ENCODE measurements at regions not wholly inside any gene's neighbourhood (a gene's known extent, or its start where the extent isn't known, plus 50 kb on each side); places are given as distances from the start of the nearest gene placed in this dataset.

DNA sequence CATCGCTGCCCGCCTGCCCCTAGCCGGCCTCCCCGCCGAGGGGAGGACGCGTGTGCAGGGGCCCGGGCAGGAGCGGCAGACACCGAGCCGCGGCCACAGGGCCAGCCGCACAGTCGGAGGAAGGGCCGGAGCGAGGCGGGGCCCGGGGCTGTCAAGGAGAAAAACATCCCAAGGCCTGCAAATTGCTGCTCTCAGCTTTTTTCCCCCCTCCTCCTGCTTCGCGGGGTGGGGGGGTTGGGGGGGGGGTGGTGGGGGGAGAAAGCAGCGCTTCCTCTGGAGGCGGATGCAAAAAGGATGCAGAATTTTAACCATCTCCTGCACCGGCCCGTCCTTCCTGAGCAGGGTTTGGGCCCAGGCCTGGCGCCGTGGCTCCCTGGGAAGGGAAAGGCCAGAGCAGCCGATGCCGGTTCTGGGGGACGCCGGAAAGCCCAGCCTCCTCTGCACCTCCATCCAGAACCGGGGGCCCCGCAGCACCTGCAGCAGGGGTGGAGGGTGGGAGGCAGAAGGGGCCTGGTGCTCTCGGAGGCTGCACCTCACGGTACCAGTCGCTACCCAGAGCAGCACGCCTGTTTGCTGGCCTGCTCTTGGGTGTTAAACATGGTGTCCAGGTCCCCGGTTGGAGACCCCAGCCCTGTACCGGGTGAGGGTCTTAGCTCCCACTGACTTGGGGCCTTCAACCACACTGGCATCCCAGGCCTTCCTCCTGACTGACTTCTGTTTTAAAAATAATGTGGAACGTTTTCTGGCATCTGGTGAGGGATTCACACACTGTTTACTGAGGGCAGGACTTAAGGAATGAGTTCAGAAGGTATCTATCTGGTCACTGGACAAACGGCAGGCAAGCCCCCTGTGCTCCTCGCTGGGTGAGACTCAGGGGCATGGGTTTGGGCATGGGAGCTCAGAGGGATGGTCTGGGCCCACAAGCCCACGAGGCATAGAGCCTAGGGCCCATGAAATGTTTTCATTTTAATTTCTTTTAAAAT lies 77.4 kb upstream of the WNT7B start:
- peak; percentile 89 for DNase-seq (ENCODE audit: low spot score)

DNA sequence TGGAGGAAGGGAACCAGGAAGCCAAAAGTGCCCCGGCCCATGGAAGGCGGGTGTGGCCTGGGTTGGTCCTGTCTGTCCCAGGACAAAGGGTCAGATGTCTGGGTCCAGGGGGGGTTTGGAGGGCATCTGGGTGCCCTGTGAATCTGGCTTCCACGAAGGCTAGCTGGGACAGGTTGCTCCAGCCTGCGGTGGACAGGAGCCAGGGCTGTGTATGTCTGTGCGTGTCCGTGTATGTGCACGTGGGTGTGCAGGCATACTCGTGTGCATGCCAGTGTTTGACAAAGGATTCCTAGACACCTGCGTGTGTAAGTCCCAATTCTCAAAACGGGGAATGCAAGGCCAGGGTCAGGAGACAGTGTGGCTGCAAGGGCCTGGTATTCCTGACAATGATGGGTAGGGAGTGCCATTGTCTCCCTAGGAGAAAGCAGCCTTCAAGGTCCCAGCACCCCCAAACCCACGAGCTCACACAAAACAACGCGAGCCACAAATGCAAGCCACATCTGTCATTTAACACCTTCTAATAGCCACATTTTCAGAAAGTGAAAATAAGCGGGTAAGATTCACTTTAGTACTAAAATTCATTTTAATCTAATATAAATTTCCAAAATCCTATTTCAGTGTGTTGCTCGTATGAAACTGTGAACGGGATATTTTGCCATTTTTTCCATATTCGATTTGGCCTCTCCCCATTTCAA lies 78.4 kb upstream of the WNT7B start:
- DNase-seq (ENCODE audit: low spot score): no peak

DNA sequence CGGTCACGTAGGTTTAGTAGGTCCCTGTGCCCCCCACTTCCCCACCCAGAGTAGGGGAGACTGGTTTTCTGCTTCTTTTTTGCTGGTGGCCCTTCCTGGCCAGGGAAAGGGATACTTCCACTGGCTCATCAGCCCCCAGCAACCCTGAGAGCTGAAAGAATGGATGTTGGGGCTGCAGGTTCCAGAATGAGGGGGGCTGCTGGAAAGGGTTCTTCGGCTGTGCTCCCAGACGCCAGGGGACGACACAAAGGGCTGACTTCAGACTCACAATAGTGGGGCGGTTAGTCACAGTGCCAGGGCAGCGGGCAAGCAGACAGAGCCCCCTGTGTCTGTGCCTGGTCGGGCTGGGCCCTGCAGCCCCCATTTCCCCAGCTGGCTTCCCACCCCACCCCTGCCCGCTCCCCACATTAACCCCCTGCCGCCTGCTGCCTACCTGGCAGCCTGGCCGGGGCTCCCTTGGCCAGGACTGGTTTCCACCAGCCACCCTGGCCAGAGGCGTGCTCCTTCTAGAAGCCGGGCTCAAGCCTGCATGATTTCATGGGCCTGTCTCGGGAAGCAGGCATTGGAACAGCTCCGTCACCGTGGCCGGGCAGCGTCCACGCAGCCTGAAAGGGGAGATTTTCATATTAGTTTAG lies 79.1 kb upstream of the WNT7B start:
- DNase-seq (ENCODE audit: low spot score): peak; percentile 42

DNA sequence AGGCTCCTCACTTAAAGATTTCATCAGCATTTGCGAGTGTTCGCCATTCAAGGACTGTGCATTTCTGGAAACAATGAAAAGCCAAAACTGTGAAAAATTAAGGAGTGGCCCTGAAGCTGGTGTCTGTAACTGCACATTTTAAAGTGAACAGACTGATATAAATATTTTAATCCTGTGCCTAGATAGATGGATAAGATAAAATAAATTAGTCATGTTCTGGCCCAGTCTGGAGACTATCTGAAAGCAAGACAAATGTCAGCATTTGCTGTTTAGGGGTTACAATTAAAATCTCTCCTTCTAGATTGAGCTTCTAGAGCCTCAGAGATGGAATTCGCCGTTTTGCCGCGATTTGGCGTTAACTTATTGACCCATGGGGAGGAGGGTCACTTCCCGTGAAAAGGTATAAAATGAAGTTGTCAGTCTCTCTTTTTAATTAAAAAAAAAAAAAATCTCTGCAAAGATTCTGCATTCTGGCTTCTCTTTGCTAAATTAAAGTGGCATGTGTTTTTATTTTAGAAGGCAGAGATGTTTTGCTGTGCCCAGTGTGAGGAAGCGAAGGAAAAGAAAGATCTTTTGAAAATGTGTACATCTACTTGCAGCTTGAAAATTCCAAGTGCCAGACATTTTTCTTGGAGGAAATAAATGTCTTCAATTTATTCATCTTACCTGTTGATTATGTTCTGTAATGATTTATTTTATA lies 79.7 kb upstream of the WNT7B start:
- DNase-seq (ENCODE audit: low spot score): no peak

DNA sequence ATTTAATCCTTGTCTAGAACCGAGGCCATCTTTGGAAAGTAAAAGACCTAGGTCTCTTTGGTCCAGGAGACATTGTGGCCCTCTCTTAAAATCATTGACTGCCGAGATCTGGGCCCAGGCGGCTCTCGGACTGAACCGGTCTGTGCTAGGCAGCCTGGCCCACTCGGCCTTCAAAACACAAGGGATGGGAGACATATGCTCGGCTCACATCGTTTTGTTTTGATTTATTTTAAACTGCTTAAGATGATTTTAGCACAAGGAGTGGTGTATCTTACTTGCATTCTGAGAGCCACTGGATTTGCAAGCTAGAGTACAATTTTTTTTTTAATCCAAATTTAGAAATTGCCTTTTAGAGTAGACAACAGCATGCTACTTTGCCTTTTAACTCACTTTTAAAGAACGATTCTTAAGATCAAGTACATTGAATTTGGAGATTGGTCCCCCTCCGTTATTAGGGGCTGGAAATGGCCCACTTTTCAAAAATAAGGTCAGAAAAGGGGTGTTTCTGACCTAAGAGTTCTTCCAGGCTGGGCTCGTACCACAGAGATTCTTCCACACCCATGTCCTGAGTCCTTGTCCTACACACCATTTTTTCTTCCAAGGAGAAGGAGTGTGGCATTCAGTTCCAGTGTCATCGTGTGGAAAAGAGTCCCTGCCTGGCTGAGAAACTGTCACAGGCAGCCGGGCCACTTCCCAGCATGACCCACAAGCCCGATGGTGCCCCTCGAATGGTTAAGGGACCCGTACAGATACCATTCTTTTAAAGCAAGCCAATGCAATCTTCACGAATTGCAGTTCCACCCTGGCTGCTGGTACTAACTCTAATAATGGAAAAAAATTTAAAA lies 80.5 kb upstream of the WNT7B start:
- DNase-seq (ENCODE audit: low spot score): no peak

DNA sequence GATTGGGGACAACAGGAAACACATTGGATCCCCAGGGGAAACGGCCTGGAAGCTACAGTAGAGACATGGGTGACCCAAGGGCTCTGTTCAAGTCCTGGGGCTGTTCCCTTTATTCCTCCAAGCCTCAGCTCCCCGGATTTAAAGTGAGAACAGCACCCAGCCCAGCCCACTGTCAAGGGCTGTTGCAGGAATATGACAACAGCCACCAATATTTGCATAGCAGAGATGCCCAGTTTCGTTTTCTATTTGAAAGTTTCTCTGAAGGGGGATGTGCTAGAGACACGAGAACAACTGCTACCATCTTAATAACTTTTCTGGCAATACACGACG lies 81.1 kb upstream of the WNT7B start:
- DNase-seq (ENCODE audit: low spot score): peak; percentile 63

DNA sequence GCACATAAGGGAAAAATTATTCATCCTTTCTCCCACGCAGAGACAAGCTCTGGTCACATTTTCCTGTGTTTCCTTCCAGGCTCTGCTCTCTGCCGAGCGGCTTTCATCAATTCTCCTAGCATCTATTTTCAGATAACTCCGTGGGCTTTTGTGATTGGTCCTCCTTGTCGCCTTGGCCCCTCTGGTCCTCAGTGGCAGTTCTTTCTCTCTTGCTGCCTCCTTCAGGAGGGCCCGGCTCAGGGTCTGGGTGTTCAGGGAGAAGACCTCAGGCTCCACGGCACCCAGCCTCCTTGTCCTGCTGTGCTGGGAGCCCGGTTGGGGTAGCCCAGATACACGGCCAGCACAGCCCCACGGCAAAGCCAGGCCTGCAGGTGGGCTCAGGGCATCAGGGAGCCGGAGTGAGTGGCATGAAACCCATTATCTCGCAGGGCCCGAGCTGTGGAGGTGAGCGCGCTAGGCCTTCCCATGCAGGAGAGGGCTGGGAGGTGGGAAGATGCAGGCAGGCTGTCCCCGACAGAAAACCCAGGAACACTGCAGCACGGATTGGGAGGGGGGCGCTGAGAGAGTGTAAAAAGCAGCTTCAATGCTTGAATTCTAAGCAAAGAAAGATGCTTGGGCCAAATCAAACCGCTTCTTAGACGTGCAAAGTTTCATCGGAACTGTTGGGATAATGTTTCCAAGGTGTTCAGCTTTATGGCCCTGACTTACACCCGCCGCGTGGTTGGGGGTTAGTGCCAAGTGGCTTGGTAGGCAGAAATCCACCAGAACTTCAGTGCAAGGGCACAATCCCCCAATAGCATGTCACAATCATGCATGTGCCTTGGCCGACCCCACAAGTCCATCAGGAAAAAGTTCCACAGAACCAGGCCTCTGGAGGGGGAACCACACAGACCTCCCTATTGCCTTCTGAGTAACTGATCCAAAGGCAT lies 81.9 kb upstream of the WNT7B start:
- no peak for DNase-seq (ENCODE audit: low spot score)

DNA sequence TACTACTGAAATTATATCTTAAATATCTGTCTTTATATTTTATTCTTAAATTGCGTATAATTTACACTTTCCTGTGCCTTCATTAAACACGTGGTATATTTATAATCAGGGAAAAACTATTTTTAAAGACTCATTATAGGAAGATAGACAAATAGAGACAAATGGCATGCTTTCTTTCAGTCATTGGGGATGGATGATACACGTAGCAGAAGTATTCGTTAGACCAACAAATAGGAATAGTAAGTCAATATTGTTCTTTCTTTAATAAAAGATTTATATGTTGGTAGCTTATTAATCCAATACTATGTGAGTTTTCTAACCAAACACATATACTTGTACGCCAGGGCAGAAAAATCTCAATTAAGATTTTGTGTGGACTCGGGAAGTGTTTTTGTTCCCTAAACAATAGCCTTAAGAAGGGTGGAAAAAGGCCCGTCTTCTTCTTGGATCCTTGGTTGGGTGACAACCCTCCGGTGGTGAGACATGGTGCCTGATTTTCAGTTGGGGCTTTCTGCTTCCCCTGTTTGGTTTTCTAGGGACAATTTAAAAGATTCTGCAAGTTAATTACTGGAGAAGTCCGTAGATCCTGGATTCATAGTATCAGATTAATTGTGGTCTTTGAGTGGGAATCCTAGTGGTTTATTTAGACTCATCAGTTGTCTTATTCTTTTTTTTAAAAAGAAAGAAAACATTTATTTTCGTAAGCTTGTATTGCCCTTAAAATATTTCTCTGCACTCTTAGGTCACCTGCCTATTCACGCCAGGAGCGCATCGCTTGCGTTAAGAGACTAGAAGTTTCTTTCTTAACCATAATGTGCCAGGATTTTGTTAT lies 83.5 kb upstream of the WNT7B start:
- no peak for DNase-seq (ENCODE audit: low spot score)

DNA sequence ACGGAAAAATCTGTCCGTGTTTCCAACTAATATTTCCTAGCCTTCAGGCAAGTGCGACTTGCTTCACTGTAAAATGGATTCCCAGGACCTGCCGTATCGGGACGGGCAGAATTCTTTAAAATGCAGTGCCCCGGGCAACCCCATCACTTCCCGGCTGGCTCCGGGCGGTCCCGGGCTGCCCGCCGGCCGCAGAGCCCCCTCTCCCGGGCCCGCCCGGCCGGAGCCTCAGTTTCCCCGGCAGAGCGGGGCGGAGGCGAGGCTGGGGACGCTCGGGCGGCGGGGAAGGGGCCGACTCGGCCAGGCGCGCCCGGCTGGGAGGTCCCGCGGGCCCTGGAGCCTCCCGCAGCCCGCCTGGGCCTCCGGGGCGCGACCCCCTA lies 84.2 kb upstream of the WNT7B start:
- DNase-seq (ENCODE audit: low spot score): no peak

DNA sequence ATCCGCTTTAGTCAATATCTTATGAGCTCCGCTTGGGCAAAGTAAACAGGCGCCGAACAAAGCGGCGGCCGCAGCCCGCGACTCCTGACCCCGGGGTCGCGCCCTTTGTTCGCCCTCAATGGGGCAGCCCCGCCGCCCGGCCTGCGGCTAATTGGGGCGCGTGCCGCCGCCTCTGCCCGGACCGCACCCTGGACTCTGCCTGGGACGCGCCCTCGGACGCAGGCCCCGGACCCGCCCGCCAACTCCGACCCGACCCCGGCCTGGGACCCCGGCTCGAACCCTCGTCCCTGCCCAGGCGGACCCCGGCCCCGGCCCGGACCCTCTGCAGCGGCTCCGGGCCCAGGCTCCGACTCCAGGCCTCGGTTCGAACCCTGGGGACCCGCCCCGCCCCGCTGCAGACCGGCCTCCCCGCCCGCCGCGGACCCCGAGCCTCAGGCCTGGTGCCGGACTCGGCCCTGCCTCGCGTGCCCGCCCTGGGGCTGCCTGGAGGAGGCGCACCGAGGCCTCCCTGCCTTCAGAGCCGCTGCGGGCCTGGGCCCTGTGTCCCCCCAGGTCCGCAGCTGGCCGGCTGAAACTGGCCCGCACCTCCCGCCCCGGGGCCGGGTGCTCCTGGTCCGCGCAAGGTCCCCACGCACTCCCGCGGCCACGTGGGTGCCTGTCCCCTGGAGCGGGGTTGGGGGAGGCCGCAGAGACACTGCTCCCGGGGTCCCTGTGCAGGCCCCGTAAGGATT lies 84.7 kb upstream of the WNT7B start:
- no peak for DNase-seq (ENCODE audit: low spot score)

DNA sequence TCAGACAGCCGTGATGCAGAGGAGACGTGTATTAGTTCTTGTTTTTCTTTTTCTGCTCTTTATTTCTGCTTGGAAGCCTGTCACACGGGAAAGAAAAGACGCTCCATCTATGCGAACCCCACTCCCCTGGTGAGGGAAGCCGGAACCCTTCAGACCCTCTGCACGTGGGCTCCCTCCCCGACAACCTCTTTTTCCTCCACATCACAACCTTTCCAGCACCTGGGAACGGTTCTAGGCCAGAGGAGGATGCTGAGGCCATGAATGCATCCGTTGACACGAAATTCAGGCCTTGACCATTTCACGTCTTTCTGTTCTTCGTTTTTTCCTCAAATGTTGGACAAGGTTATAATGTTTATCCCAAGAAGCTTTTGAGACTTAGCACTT lies 85.3 kb upstream of the WNT7B start:
- DNase-seq (ENCODE audit: low spot score): no peak

DNA sequence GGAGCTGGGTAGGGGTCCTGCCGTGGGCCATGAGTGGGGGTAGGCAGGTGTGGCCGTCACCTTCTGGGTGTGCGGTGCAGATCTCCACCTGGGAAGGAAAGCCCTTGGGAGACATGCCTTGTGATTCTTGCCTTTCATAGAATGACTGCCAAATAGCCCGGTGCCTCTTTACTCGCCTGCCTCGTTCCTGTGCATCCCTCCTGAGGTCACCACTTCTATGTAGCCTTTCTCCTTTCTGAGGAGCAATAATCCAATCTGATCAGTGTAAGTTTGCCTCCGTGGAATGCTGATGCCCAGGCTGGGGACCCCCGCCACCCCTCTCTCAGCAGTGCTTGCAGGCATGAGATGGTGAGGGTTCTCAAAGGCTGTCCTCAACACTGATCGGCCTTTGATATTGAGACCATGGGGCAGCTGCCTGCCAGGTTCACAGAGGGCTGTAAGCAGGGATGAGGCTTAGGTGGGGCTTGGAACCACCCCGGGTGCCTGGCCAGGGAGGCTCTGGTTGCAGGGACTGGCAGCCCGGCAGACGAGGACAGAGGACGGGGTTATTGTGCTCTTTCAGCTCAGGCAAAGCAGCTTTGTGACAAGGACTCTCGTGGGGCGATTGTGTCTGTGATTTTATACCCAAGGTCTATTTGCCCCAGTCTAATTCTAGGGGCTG lies 86.1 kb upstream of the WNT7B start:
- no peak for DNase-seq (ENCODE audit: low spot score)

DNA sequence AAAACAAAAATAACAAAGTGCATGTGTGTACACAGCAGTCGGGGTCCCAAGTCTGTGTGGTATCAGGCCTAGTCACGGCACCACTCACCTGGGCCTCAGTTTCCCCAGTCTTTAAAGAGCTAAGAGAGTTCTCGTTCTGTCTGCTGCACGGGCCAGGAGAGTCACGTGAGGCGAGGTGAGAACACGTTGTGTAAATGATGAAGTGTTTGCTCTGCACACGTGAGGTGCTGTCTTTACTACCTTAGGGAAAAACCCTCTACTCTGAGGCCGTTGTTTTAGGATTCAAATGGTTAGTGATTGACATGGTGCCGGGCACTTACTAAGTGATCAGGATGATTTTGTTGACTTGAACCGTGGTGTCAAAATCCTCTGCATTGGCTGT lies 86.5 kb upstream of the PPARA start:
- DNase-seq (ENCODE audit: low spot score): no peak

DNA sequence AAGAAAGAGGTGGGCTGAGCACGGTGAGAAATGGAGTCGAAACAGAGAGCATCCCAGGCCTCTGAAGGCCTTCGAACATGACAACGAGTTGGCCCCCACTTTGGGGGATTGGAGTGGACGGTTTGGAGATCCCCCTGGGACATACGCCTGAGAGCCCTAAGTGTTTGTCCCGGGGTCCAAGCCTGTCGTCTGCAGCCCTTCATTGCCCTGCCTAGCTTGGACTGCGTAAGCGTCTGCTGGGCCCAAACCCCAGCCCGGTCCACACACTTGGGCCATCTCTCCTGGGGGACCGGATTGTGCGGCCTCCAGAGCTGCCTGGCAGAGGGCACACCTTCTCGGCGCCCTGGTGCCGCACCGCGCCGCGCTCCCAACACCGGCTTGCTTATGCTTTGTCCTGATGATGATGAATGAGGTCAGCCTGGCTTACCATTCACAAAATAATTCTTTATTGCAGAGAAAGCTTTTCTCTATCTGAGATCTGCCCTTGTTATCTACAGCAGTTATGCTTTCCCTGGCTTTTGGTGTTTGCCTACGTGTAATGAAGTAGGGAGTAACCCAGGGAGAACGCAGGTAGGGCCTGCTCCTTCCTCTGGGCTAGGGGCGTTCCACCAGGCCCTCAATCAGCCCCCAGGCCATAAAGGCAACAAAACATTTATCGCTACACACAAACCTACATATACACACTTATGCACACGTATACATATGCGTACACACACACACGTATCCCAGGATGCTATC lies 85.9 kb upstream of the PPARA start:
- DNase-seq (ENCODE audit: low spot score): no peak

DNA sequence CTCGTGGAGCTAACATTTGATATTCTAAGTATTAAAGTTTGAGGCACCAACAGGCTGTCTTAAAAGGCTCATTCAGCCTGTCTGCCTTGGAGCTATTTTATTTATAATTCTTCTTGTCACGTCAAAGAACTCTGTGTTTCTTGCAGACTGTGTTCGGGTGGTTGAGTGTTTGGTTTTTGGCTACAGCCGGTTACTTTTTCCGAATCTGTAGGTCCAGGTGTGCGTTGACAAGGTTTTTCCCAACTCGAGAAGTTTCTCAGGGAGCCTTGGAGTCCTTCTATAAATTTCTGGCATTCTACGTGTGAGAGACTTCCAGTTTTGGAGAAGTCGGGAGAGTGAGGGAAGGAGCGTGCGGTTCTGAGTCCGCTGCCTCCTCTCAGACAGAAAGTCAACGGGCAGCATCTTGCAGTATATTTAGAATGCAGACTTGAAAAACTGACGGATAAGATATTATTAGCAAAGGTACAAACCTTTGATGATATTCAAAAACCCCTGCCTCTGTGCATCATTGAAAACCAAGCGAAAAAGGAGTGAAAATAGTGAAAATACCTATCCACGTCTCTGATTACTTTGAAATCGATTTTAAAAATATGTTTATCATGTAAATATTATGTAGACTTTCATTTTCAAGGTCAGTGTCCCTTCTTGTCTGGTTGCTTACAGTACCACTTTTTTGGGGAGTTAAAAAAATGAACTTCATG lies 85.2 kb upstream of the PPARA start:
- DNase-seq (ENCODE audit: low spot score): peak; percentile 14

DNA sequence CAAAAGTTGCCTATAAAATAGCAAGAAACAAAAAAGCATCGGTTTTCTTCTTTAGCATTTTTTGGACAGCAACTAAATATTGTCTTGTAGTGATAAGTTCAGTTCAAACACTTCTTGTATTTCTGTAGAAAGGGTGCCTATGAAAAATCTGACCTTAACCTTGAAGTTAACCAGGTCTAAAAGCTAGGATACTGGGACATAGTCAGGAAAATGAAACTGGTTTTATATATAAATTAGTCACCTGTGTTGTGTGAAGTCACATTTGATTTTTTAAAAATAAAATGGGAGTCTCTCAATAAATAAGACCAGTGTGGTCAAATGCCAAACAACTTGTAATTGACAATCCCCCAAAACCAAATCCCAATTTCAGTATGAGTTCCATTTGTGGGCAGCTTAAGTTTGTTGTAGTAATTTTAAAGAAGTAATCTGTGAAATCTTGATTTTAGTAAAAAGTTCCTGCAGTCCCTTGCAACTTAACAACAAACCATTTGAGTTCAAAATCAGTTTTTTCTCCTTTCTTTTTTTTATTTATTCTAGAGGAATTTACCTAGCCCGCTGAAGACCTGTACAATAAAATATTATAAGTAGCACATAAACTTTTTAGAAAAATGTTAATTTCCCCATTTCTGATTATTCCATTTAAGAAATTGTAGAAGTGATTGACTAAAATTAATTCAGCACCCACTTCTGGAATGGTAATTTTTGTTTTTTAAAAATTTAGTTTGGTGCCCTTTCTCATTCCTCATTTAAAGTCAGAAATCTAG lies 84.5 kb upstream of the PPARA start:
- no peak for DNase-seq (ENCODE audit: low spot score)
